Spleen (tissue), 7 donors: ENCODE measurements at regions not wholly inside any gene's neighbourhood (a gene's known extent, or its start where the extent isn't known, plus 50 kb on each side); places are given as distances from the start of the nearest gene placed in this dataset.

Experiments used
- CTCF ChIP-seq, 11 experiments: fragments of 200-600 bp in 7 of 11; fragments of 450-650 bp in 4 of 11; sonication (generic) in 4 of 11; IDR thresholded peaks in 8 of 11; conservative IDR thresholded peaks in 3 of 11; 1 replicate in 7 of 11; 2 replicates in 4 of 11; pipeline versions ENCODE4 v1.4.0 to v1.8.0; 2016 to 2021; ENCODE audit warnings: antibody characterized with exemption in 11 of 11, inconsistent platforms in 4 of 11, mild to moderate bottlenecking in 1 of 11
- POLR2A ChIP-seq, 3 donors: fragments of 450-650 bp; IDR thresholded peaks; one replicate each; pipeline ENCODE4 v1.5.1; 2017; ENCODE audit warnings: antibody characterized with exemption in 3 of 3, mild to moderate bottlenecking in 1 of 3
- POLR2AphosphoS5 ChIP-seq, 3 donors: sonication (generic); formaldehyde crosslinking; IDR thresholded peaks; one replicate each; pipeline ENCODE4 v1.5.1; 2017; ENCODE audit warnings: antibody characterized with exemption in 3 of 3
- donor health status: DM: no; HTN: no; CAD: no; lungs with moderate emphysema.
- donor health status: DM: no; HTN: no; CAD: no.
- donor health status: DM: no; HTN: no; CAD: no.

GRCh38 chr2:8061219-8061618, 620.6 kb upstream of the ID2 start:
- no peak for TF ChIP-seq CTCF (IDR thresholded peaks at IDR 0.05 in 8 of 11, conservative IDR thresholded peaks at IDR 0.05 in 3 of 11)
- TF ChIP-seq POLR2A (IDR thresholded peaks at IDR 0.05): no peak
- no peak for TF ChIP-seq POLR2AphosphoS5 (IDR thresholded peaks at IDR 0.05)
